ENCODE measurements at regions not wholly inside any gene's neighbourhood (a gene's known extent, or its start where the extent isn't known, plus 50 kb on each side); places are given as distances from the start of the nearest gene placed in this dataset.

- ChIA-PET CTCF (no interaction called here), POLR2A (no interaction called here)
- Histone ChIP-seq H3K9me1 (replicated peaks; ENCODE audit: control insufficient read depth, extremely low read depth, insufficient read depth, low read length) (no peaks in the 10 kb centered on the region), H3K9me3 (replicated peaks; ENCODE audit: control insufficient read depth, insufficient read depth, low read length) (no peaks in the 10 kb centered on the region), H3K79me2 (ENCODE audit: control insufficient read depth, insufficient read depth, low read length) (no peaks in the 10 kb centered on the region), H3K4me3 (replicated peaks in 1 of 3; ENCODE audit: insufficient read depth in 1 of 3, low read depth in 1 of 3, low read length in 3 of 3) (no peak overlapping the region), H3K27ac (ENCODE audit: insufficient read depth, low read depth, low read length) (no peak overlapping the region), H3K36me3 (ENCODE audit: control insufficient read depth in 2 of 2, extremely low read depth in 1 of 2, insufficient read depth in 2 of 2, low read length in 2 of 2) (no peaks in the 10 kb centered on the region), H2AFZ (ENCODE audit: low read depth, low read length) (no peak overlapping the region), H3K27me3 (ENCODE audit: control insufficient read depth in 2 of 2, insufficient read depth in 2 of 2, low read length in 2 of 2) (peaks cover 0 to under 1% of the 10 kb centered on the region in 2 experiments), H3K4me2 (ENCODE audit: insufficient read depth, low read length) (no peak overlapping the region), H3K9ac (replicated peaks; ENCODE audit: extremely low read depth, insufficient read depth, low read length) (no peak overlapping the region), H3K4me1 (ENCODE audit: control insufficient read depth, extremely low read depth, insufficient read depth, low read length) (no peaks in the 10 kb centered on the region), H4K20me1 (replicated peaks; ENCODE audit: control insufficient read depth, extremely low read depth, insufficient read depth, low read length) (no peaks in the 10 kb centered on the region)
- intact Hi-C loops (cut with micrococcal nuclease) (no loop called here), dilution Hi-C loops (cut with MboI; ENCODE audit: extremely low pct_ligation_motif_present, low sequenced_read_pairs) (no loop called here)
- TF ChIP-seq POLR2A (IDR thresholded peaks at IDR 0.05; ENCODE audit: low read depth, low read length) (no peak), CTCF (IDR thresholded peaks at IDR 0.05; ENCODE audit: extremely low read depth in 1 of 2, insufficient read depth in 1 of 2, low read depth in 1 of 2, low read length in 2 of 2) (no peak), MAX (IDR thresholded peaks at IDR 0.05; ENCODE audit: insufficient read depth, insufficient read length) (no peak), GATA2 (IDR thresholded peaks at IDR 0.05; ENCODE audit: insufficient read depth, insufficient read length, low read depth, low read length) (no peak), MYC (IDR thresholded peaks at IDR 0.05; ENCODE audit: low read depth, low read length) (no peak), POLR2AphosphoS5 (IDR thresholded peaks at IDR 0.05; ENCODE audit: insufficient read depth, low read depth, low read length) (no peak), JUN (IDR thresholded peaks at IDR 0.05; ENCODE audit: borderline replicate concordance, insufficient read depth, insufficient read length, low read depth) (no peak), FOS (IDR thresholded peaks at IDR 0.05; ENCODE audit: borderline replicate concordance, insufficient read depth, low read length) (no peak), EZH2 (IDR thresholded peaks at IDR 0.05; ENCODE audit: borderline replicate concordance, low read depth, low read length, severe bottlenecking) (no peak)
- no TSS peak for BruUV-seq (replicated peaks)
- no peak for DNase-seq (ENCODE audit: low read depth, low spot score)
- FAIRE-seq: no peak
These were observed 73.8 kb upstream of the CHCHD3 start for GRCh38 chr7:133155642-133156041.
